Left colon (tissue), 2 donors: ENCODE measurements at regions not wholly inside any gene's neighbourhood (a gene's known extent, or its start where the extent isn't known, plus 50 kb on each side); places are given as distances from the start of the nearest gene placed in this dataset.

Experiments
- ATAC-seq: fragments of 200-7000 bp; cut with Tn5 transposase; one replicate; pipeline ENCODE4 v1.9.1; 2020; ENCODE audit warnings: mild to moderate bottlenecking, moderate library complexity
- DNase-seq, 2 donors: peaks; one replicate each; pipeline ENCODE4 v3.0.0-alpha.2; 2020
- intact Hi-C, 2 donors: fragments of 100-400 bp; cut with DNase I in 1 of 2; cut with micrococcal nuclease in 1 of 2; formaldehyde crosslinking; loops; one replicate each; pipeline versions ENCODE4 v1.11.2 to v1.14.0; 2022; cut with DNase I, micrococcal nuclease
- donor health status: DM: no; HTN: no; CAD: no.
- donor health status: DM: yes; HTN: yes; CAD: no.

- no peak for ATAC-seq
- no peak for DNase-seq
- intact Hi-C loops, result no loop called here
Observed at GRCh38 chr12:60262378-60262777, 666.5 kb downstream of the SLC16A7 start.

GRCh38 chr12:60263161-60263560 lies 667.3 kb downstream of the SLC16A7 start:
- intact Hi-C loops, result no loop called here
- no peak for DNase-seq
- ATAC-seq, result no peak

DNA sequence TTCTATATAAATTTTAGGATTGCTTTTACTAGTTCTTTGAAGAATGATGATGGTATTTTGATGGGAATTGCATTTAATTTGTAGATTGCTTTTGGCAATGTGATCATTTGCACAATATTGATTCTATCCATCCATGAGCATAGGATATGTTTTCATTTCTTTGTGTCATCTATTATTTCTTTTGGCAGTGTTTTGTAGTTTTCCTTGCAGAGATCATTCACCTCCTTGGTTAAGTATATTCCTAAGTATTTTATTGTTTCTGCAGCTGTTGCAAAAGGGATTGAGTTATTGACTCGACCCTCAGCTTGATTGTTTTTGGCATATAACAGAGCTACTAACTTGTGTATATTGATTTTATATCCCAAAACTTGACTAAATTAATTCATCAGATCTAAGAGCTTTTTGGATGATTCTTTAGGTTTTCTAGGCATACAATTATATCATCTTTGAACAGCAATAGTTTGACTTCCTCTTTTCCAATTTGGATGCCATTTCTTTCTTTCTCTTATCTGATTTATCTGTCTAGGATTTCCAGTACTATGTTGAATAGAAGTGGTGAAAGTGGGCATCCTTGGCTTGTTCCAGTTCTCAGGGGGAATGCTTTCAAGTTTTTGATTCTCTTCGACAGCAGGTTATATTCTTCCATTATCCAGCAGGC lies 668.1 kb downstream of the SLC16A7 start:
- DNase-seq, result no peak
- intact Hi-C loops, result no loop called here
- no peak for ATAC-seq

- intact Hi-C loops, result no loop called here
- ATAC-seq (no peak), DNase-seq (no peak)
Observed at GRCh38 chr12:60265741-60266140, 669.9 kb downstream of the SLC16A7 start.

DNA sequence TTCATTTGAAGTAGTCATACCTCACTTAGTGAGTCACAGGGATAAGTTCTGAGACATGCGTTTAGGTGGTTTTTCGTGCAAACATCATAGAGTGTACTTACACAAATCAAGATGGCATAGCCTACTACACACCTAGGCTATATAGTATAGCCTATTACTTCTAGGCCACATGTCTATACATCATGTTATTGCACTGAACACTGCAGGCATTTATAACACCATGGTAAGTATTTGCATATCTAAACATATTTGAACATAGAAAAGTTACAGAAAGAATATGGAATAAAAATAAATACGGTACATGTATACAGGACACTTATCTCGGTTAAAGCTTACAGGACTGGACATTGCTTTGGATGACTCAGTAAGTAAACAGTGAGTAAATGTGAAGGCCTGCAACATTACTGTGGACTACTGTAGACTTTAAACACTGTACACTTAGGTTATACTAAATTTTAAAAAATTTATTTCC lies 670.6 kb downstream of the SLC16A7 start:
- no peak for DNase-seq

DNA sequence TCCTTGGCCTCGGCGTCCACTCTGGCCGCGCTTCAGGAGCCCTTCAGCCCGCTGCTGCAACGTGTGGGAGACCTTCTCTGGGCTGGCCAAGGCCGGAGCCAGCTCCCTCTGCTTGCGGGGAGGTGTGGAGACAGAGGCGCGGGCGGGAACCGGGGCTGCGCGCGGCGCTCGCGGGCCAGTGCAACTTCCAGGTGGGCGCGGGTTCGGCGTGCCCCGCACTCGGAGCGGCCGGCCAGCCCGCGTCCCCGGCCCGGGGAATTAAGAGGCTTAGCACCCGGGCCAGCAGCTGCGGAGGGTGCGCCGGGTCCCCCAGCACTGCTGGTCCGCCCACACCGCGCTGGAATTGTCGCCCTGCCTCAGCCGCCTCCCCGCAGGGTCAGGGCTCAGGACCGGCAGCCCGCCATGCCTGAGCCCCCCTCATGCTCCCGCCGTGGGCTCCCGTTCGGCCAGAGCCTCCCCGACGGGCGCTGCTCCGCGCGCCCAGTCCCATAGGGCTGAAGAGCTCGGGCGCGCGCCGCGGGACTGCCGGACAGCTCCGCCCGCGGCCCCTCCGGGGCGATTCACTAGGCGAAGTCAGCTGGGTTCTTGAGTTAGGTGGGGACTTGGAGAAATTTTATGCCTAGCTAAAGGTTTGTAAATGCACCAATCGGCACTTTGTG lies 673.9 kb downstream of the SLC16A7 start:
- no peak for ATAC-seq
- no peak for DNase-seq
- intact Hi-C loops, result no loop called here

More for the DNA sequence above, 670.6 kb downstream of the SLC16A7 start:
- ATAC-seq, result no peak
- intact Hi-C loops, result no loop called here

DNA sequence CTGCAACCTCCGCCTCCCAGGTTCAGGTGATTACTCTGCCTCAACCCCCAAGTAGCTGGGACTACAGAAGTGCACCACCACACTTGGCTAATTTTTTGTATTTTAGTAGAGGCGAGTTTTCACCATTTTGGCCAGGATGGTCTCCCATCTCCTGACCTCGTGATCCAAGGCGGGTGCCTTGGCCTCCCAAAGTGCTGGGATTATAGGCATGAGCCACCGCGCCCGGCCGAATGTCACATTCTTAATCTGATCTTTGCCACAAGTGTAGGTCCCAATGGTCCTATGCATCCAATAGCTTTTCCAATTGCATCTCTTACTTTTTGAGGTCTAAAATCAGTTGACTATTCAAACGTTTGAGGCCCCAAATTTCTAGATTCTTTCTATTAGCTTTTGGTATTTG lies 676.0 kb downstream of the SLC16A7 start:
- no peak for ATAC-seq
- intact Hi-C loops, result no loop called here
- DNase-seq, result no peak

GRCh38 chr12:60278209-60278608 lies 682.4 kb downstream of the SLC16A7 start:
- DNase-seq, result no peak
- no peak for ATAC-seq
- intact Hi-C loops, result no loop called here

DNA sequence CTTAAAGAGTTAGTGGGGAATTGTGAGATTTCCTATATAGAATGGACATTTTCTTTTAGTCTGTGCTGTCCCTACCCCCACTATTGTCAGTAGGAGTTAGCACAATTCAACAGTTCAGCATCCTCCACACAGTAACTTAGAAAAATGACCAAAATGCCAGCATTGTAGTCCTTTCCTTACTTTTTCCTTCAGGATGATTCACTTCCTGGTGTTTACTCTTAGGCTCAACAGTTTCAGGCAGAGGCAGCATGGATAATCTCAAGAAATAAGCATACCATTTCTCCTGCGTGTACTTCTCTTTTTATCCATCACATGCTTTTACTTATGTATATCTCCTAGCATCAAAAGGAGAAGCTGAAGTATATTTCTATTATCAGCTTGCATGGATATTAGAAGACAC lies 683.4 kb downstream of the SLC16A7 start:
- ATAC-seq (no peak), DNase-seq (no peak)
- intact Hi-C loops, result no loop called here

- intact Hi-C loops, result no loop called here
Observed at GRCh38 chr12:60281522-60281921, 685.7 kb downstream of the SLC16A7 start.

GRCh38 chr12:60290532-60290931 lies 694.7 kb downstream of the SLC16A7 start:
- no peak for ATAC-seq
- intact Hi-C loops, result no loop called here

More at GRCh38 chr12:60281522-60281921, 685.7 kb downstream of the SLC16A7 start:
- no peak for ATAC-seq
- DNase-seq, result no peak

DNA sequence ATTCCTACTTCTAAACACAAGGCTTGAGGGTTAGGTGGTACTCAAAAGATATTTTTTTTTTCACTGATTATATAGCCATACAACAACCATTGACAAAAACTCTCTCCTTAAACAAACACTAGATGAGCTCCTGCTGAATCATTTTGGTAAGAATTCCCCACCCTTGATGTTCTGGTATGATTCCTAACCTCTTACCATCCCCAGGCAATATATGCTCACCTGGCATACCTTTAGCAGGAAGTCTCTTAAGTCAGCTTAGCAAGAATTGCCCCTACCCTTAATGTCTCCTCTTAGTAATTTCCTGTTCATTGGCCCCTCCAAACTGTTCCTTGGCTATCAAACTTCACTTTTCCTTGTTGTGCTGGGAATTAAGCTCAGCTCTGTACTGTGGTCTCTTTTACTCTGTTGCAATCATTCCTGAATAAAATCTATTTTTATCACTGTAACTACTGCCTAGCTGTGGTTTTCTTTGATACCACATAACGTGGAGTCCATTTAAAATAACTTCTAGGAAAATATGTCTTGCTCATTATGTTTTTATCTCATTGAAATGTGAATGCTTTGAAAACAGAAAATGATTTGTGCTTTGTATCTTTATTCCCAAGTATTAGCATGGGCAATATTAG lies 712.6 kb downstream of the SLC16A7 start:
- ATAC-seq (no peak), DNase-seq (no peak)
- intact Hi-C loops, result no loop called here

More at GRCh38 chr12:60290532-60290931, 694.7 kb downstream of the SLC16A7 start:
- no peak for DNase-seq

DNA sequence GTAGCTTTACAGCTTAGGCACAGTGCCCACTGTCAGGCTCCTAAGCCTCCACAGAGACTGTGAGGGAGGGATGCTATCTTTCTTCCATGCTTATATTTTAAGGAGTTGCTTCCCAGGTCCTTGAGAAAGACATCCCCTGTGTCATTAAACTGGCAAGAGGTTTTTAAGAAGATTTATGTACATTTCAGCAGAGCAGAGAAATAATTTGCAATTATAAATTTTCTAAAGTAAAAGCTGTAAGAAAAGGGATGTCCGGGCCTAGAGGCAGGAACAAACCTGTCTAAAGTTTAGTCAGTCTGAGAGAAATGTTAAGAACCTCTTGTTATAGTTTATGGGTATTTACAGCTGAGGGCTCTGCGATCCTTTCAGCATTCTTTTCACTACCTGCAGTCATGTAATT lies 716.1 kb downstream of the SLC16A7 start:
- intact Hi-C loops, result no loop called here
- ATAC-seq, result no peak
- DNase-seq, result no peak

DNA sequence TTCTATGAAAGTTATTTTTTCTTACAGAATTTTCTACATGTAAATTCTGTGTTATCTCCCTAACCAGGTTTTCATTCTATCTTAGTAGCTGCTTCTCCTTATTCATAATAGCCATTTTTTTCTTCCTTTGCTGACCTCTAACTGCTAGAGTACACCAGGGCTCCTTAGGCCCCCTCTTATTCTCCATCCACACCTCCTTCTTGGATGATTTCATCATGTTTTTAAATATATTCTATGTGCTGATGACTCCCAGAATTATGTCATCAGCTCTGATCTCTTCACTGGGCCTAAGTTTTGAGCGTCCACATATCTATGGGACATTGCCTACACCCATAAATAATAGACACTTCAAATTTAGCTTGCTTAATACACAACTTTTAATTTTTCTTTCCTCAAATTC lies 721.5 kb downstream of the SLC16A7 start:
- intact Hi-C loops, result no loop called here
- DNase-seq, result no peak
- ATAC-seq, result no peak

DNA sequence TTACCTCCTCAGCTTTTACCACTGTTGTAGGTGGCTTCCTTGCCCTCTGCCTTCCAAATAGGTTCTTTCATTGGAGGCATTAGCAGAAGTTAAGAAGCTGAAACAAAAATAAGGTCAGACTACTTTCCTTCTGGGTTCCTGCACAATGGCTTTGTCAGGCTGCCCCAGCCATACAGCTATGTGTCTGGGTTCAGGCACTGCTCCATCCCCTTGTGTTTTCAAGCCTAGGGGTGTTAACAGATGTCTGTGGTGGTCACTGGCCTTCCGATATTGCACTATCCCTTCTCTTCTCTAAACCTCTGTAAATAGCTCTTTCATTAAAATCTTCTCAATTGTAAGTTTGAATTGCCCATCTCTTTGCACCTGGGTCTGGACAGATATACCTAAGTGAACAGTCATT lies 728.9 kb downstream of the SLC16A7 start:
- intact Hi-C loops, result no loop called here
- DNase-seq (no peak), ATAC-seq (no peak)

GRCh38 chr12:60333461-60333860 lies 737.6 kb downstream of the SLC16A7 start:
- ATAC-seq (no peak), DNase-seq (no peak)
- intact Hi-C loops, result no loop called here

- ATAC-seq (no peak), DNase-seq (no peak)
- intact Hi-C loops, result no loop called here
Observed at GRCh38 chr12:60335745-60336144, 739.9 kb downstream of the SLC16A7 start.

GRCh38 chr12:60337839-60338549 lies 742.2 kb downstream of the SLC16A7 start:
- DNase-seq (no peak), ATAC-seq (no peak)
- intact Hi-C loops, result no loop called here

DNA sequence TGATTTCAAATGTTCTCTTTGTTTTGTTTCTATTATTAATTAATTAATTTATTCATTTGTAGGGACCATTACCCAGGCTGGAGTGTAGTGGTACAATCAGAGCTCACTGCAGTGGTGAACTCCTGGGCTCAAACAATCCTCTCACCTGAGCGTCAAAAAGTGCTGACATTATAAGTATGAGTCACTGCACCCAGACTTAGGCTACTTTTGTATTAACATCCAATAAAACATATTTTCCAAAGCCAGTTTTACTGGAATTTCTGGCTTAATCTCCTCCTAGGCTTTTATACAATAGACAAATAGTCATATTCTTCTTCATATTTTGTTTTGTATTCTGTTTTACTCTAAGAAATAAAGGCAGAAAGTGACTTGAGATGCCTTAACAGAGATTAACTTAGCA lies 749.6 kb downstream of the SLC16A7 start:
- intact Hi-C loops, result no loop called here
- no peak for DNase-seq
- ATAC-seq, result no peak
